ENCODE measurements at regions not wholly inside any gene's neighbourhood (a gene's known extent, or its start where the extent isn't known, plus 50 kb on each side); places are given as distances from the start of the nearest gene placed in this dataset.

DNA sequence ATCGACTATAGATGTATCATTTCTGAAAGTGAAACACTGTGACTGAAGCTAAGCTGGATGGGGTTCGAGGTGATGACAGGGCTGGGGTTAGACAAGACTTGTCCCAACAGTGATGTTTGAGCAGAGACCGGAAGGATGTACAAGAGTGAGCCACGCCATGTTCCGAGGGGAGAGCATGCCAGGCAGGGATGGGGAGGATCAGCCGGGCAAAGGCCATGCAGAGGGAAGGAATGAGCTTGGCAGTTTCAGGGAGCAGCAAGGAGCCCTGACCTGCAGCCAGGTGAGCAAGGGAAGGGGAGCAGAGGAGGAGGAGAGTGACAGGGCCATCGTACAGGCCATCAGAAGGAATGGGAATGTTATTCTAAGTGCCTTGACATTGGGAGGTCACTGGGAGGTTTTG lies 114.9 kb upstream of the GPR26 start:
- TF ChIP-seq POLR2A (IDR thresholded peaks at IDR 0.05; ENCODE audit: low read depth, low read length) (no peak), POLR2AphosphoS5 (IDR thresholded peaks at IDR 0.05; ENCODE audit: low read depth, low read length) (no peak), TAF1 (IDR thresholded peaks at IDR 0.05; ENCODE audit: low read depth, low read length) (no peak), PAX5 (IDR thresholded peaks at IDR 0.05; ENCODE audit: insufficient read depth, low read length, severe bottlenecking) (no peak), POU2F2 (IDR thresholded peaks at IDR 0.05; ENCODE audit: low read depth, low read length) (no peak), SPI1 (IDR thresholded peaks at IDR 0.05; ENCODE audit: low read depth, low read length) (no peak)
